Thoracic aorta (tissue), 2 donors: ENCODE measurements at regions not wholly inside any gene's neighbourhood (a gene's known extent, or its start where the extent isn't known, plus 50 kb on each side); places are given as distances from the start of the nearest gene placed in this dataset.
A peak's percentile ranks its signal among the peaks of the same experiment; 100 is the strongest.

Experiments
- ATAC-seq: fragments of 150-250 bp; one replicate; pipeline ENCODE4 v1.8.0; 2017; ENCODE audit warnings: low read depth; ENCODE audit not compliant: insufficient number of reproducible peaks, low FRiP score
- DNase-seq: peaks from one replicate; pipeline ENCODE4 v3.0.0-alpha.2; 2020; ENCODE audit warnings: low spot score
- H3K27ac ChIP-seq, 2 donors: fragments of 200-600 bp; sonication (generic); 1 replicate in 1 of 2; 2 replicates in 1 of 2; pipeline ENCODE4 v1.5.1; 2016; ENCODE audit warnings: mild to moderate bottlenecking in 2 of 2, moderate library complexity in 2 of 2
- H3K27me3 ChIP-seq: fragments of 200-600 bp; sonication (generic); replicated peaks from 2 replicates; pipeline ENCODE4 v1.6.0; 2016; ENCODE audit warnings: mild to moderate bottlenecking; ENCODE audit not compliant: insufficient read depth
- H3K36me3 ChIP-seq: fragments of 200-600 bp; sonication (generic); one replicate; pipeline ENCODE4 v1.5.1; 2016
- H3K4me1 ChIP-seq, 2 donors: fragments of 200-600 bp; sonication (generic); 1 replicate in 1 of 2; 2 replicates in 1 of 2; pipeline versions ENCODE4 v1.5.1 to v1.6.0; 2016; ENCODE audit warnings: low read depth in 2 of 2, mild to moderate bottlenecking in 1 of 2; ENCODE audit not compliant: control insufficient read depth in 1 of 2
- H3K4me3 ChIP-seq: fragments of 200-600 bp; sonication (generic); 2 replicates; pipeline ENCODE4 v1.5.1; 2016; ENCODE audit warnings: mild to moderate bottlenecking
- H3K9me3 ChIP-seq: fragments of 200-600 bp; sonication (generic); 2 replicates; pipeline ENCODE4 v1.5.1; 2016
- CTCF ChIP-seq: fragments of 200-600 bp; sonication (generic); IDR thresholded peaks from one replicate; pipeline ENCODE4 v1.5.1; 2019; ENCODE audit warnings: antibody characterized with exemption

GRCh38 chr13:50387051-50387581, 371.9 kb downstream of the KCNRG start:
- Histone ChIP-seq H3K4me1 (peaks cover 0 to 16% of the 10 kb centered on the region in 2 donors), H3K9me3 (no peaks in the 10 kb centered on the region), H3K36me3 (no peaks in the 10 kb centered on the region), H3K27me3 (no peaks in the 10 kb centered on the region), H3K27ac (peak overlapping the region; percentile 53 to 69), H3K4me3 (peak overlapping the region; percentile 31)
- DNase-seq: no peak
- TF ChIP-seq CTCF: peak; percentile 11
- peak; percentile 21 for ATAC-seq

- ATAC-seq: no peak
- no peak for TF ChIP-seq CTCF
- H3K27me3 ChIP-seq: no peaks in the 10 kb centered on the region
Observed at GRCh38 chr13:50388481-50388880, 373.2 kb downstream of the KCNRG start.

GRCh38 chr13:50389726-50390125, 374.5 kb downstream of the KCNRG start:
- no peak overlapping the region for H3K4me3 ChIP-seq
- H3K27ac ChIP-seq: no peak overlapping the region
- ATAC-seq (no peak), DNase-seq (no peak)
- H3K36me3 ChIP-seq: no peaks in the 10 kb centered on the region
- no peak for TF ChIP-seq CTCF
- H3K27me3 ChIP-seq: no peaks in the 10 kb centered on the region
- no peaks in the 10 kb centered on the region for H3K9me3 ChIP-seq
- H3K4me1 ChIP-seq: peaks cover 0 to 16% of the 10 kb centered on the region in 2 donors

More at GRCh38 chr13:50388481-50388880, 373.2 kb downstream of the KCNRG start:
- Histone ChIP-seq H3K4me1 (peaks cover 0 to 16% of the 10 kb centered on the region in 2 donors), H3K36me3 (no peaks in the 10 kb centered on the region), H3K27ac (no peak overlapping the region), H3K9me3 (no peaks in the 10 kb centered on the region), H3K4me3 (no peak overlapping the region)
- no peak for DNase-seq

- no peaks in the 10 kb centered on the region for H3K27me3 ChIP-seq
- no peaks in the 10 kb centered on the region for H3K9me3 ChIP-seq
- ATAC-seq (no peak), DNase-seq (no peak)
- no peak overlapping the region for H3K27ac ChIP-seq
- peaks cover 0 to 16% of the 10 kb centered on the region in 2 donors for H3K4me1 ChIP-seq
- H3K4me3 ChIP-seq: no peak overlapping the region
- no peak for TF ChIP-seq CTCF
- no peaks in the 10 kb centered on the region for H3K36me3 ChIP-seq
Observed at GRCh38 chr13:50390503-50391248, 375.4 kb downstream of the KCNRG start.

GRCh38 chr13:50392977-50393376, 377.7 kb downstream of the KCNRG start:
- Histone ChIP-seq H3K4me3 (no peak overlapping the region), H3K27ac (no peak overlapping the region), H3K9me3 (no peaks in the 10 kb centered on the region), H3K4me1 (no peaks in the 10 kb centered on the region), H3K36me3 (no peaks in the 10 kb centered on the region), H3K27me3 (no peaks in the 10 kb centered on the region)
- no peak for TF ChIP-seq CTCF
- ATAC-seq (no peak), DNase-seq (no peak)
